ENCODE measurements at regions not wholly inside any gene's neighbourhood (a gene's known extent, or its start where the extent isn't known, plus 50 kb on each side); places are given as distances from the start of the nearest gene placed in this dataset.

DNA sequence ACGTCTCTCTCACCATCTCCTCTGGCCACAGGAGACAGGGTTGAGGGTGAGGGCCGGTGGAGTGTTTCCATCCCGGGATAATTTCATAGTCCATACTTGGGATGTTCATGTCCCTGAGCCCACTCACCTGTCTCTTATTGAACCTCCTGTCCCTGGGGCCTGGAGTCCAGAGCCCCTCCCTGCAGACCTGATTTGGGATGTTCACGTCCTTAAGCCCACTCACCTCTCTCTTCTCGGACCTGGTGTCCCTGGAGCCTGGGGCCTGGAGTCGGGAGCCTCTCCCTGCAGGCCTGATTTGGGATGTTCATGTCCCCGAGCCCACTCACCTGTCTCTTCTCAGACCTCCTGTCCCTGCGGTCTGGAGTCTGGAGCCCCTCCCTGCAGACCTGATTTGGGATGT lies 868.2 kb downstream of the BRD1 start:
- POLR2A ChIA-PET = no interaction called here
- Histone ChIP-seq H3K9me3 (ENCODE audit: low read length) (no peaks in the 10 kb centered on the region), H3K27ac (ENCODE audit: extremely low read length, insufficient read depth, low read length) (no peak overlapping the region), H3K9ac (ENCODE audit: insufficient read depth, low read depth, low read length) (no peak overlapping the region), H3K4me1 (ENCODE audit: insufficient read depth, low read length) (no peaks in the 10 kb centered on the region), H3K79me2 (ENCODE audit: insufficient read depth, low read length) (no peaks in the 10 kb centered on the region), H4K20me1 (ENCODE audit: insufficient read depth, low read length) (no peaks in the 10 kb centered on the region), H3K4me3 (replicated peaks in 1 of 3; ENCODE audit: insufficient read depth in 1 of 3, low read depth in 2 of 3, low read length in 3 of 3) (no peak overlapping the region), H3K4me2 (ENCODE audit: low read depth, low read length) (no peak overlapping the region), H3K36me3 (replicated peaks in 1 of 2; ENCODE audit: control insufficient read depth in 1 of 2, insufficient read depth in 2 of 2, low read length in 2 of 2) (no peaks in the 10 kb centered on the region), H3K27me3 (ENCODE audit: control insufficient read depth in 1 of 2, insufficient read depth in 2 of 2, low read length in 2 of 2) (peaks cover 2 to 26% of the 10 kb centered on the region in 2 experiments; a peak in 3 of 5 replicates), H2AFZ (ENCODE audit: low read length) (no peak overlapping the region)
- intact Hi-C loops (cut with micrococcal nuclease; ENCODE audit: unreplicated experiment) (no loop called here), in situ Hi-C loops (cut with HindIII; ENCODE audit: extremely low pct_ligation_motif_present, low pct_unique_long_range_greater_than_20kb) (no loop called here)
- no peak for DNase-seq (ENCODE audit: low spot score)
- CTCF ChIA-PET (ENCODE audit: low intra/inter-chr PET ratio, low total read pairs) = no interaction called here
- no TSS peak for BruUV-seq (replicated peaks)
- FAIRE-seq = no peak
- 5% methylated on average over 7 of the region's 8 CpGs for WGBS (ENCODE audit: low lambda C conversion rate)
- no peak for ATAC-seq
- TF ChIP-seq JUN (CRISPR knock-in tag; IDR thresholded peaks at IDR 0.05) (no peak), NBN (conservative IDR thresholded peaks at IDR 0.05) (no peak), ZNF883 (CRISPR knock-in tag; IDR thresholded peaks at IDR 0.05; ENCODE audit: not compliant biosample characterization) (no peak), ZNF724P (CRISPR knock-in tag; IDR thresholded peaks at IDR 0.05; ENCODE audit: borderline replicate concordance) (no peak), RELA (CRISPR knock-in tag; IDR thresholded peaks at IDR 0.05) (no peak), SRSF9 (IDR thresholded peaks at IDR 0.05; ENCODE audit: borderline replicate concordance, insufficient read depth, low read depth, low read length, poor library complexity, severe bottlenecking) (no peak), ZNF670 (CRISPR knock-in tag; IDR thresholded peaks at IDR 0.05; ENCODE audit: borderline replicate concordance) (no peak), JUND (CRISPR knock-in tag; IDR thresholded peaks at IDR 0.05) (no peak), DPF2 (CRISPR knock-in tag; IDR thresholded peaks at IDR 0.05; ENCODE audit: borderline replicate concordance, low read depth) (no peak), PHF5A (CRISPR knock-in tag; IDR thresholded peaks at IDR 0.05; ENCODE audit: low read depth, unreplicated experiment) (no peak)
- TF ChIP-seq, protein P1, sequence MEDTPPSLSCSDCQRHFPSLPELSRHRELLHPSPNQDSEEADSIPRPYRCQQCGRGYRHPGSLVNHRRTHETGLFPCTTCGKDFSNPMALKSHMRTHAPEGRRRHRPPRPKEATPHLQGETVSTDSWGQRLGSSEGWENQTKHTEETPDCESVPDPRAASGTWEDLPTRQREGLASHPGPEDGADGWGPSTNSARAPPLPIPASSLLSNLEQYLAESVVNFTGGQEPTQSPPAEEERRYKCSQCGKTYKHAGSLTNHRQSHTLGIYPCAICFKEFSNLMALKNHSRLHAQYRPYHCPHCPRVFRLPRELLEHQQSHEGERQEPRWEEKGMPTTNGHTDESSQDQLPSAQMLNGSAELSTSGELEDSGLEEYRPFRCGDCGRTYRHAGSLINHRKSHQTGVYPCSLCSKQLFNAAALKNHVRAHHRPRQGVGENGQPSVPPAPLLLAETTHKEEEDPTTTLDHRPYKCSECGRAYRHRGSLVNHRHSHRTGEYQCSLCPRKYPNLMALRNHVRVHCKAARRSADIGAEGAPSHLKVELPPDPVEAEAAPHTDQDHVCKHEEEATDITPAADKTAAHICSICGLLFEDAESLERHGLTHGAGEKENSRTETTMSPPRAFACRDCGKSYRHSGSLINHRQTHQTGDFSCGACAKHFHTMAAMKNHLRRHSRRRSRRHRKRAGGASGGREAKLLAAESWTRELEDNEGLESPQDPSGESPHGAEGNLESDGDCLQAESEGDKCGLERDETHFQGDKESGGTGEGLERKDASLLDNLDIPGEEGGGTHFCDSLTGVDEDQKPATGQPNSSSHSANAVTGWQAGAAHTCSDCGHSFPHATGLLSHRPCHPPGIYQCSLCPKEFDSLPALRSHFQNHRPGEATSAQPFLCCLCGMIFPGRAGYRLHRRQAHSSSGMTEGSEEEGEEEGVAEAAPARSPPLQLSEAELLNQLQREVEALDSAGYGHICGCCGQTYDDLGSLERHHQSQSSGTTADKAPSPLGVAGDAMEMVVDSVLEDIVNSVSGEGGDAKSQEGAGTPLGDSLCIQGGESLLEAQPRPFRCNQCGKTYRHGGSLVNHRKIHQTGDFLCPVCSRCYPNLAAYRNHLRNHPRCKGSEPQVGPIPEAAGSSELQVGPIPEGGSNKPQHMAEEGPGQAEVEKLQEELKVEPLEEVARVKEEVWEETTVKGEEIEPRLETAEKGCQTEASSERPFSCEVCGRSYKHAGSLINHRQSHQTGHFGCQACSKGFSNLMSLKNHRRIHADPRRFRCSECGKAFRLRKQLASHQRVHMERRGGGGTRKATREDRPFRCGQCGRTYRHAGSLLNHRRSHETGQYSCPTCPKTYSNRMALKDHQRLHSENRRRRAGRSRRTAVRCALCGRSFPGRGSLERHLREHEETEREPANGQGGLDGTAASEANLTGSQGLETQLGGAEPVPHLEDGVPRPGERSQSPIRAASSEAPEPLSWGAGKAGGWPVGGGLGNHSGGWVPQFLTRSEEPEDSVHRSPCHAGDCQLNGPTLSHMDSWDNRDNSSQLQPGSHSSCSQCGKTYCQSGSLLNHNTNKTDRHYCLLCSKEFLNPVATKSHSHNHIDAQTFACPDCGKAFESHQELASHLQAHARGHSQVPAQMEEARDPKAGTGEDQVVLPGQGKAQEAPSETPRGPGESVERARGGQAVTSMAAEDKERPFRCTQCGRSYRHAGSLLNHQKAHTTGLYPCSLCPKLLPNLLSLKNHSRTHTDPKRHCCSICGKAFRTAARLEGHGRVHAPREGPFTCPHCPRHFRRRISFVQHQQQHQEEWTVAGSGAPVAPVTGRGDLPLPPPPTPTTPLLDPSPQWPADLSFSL (CRISPR knock-in tag; IDR thresholded peaks at IDR 0.05) = no peak
- TF ChIP-seq, protein P2, sequence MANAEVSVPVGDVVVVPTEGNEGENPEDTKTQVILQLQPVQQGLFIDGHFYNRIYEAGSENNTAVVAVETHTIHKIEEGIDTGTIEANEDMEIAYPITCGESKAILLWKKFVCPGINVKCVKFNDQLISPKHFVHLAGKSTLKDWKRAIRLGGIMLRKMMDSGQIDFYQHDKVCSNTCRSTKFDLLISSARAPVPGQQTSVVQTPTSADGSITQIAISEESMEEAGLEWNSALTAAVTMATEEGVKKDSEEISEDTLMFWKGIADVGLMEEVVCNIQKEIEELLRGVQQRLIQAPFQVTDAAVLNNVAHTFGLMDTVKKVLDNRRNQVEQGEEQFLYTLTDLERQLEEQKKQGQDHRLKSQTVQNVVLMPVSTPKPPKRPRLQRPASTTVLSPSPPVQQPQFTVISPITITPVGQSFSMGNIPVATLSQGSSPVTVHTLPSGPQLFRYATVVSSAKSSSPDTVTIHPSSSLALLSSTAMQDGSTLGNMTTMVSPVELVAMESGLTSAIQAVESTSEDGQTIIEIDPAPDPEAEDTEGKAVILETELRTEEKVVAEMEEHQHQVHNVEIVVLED (CRISPR knock-in tag; IDR thresholded peaks at IDR 0.05; ENCODE audit: borderline replicate concordance) = no peak

Data from HepG2 (cell line).